Bronchial epithelial cell (primary cell): ENCODE measurements at regions not wholly inside any gene's neighbourhood (a gene's known extent, or its start where the extent isn't known, plus 50 kb on each side); places are given as distances from the start of the nearest gene placed in this dataset.
"Not testable (repeated sequence)": the region's sequence is repeated elsewhere in the genome, so short reads cannot be mapped to it uniquely, and the experiment has no call there.

Experiments
- DNase-seq: peaks from one replicate; pipeline ENCODE4 v3.0.0-alpha.2; 2010; ENCODE audit warnings: low read depth
- FAIRE-seq: peaks from 2 replicates; lab custom pipeline; 2011; peaks lifted over from hg19 to GRCh38; lab: Jason Lieb, UNC
- H3K27me3 ChIP-seq: 2 replicates; pipeline ENCODE4 v1.5.1; 2011; ENCODE audit warnings: low read length; ENCODE audit not compliant: control insufficient read depth, insufficient read depth
- H3K36me3 ChIP-seq: 2 replicates; pipeline ENCODE4 v1.5.1; 2011; ENCODE audit warnings: low read length; ENCODE audit not compliant: control insufficient read depth, insufficient read depth
- H3K4me3 ChIP-seq: 2 replicates; pipeline ENCODE4 v1.5.1; 2011; ENCODE audit warnings: mild to moderate bottlenecking, low read depth, low read length, control low read depth
- CTCF ChIP-seq: IDR thresholded peaks from 2 replicates; pipeline ENCODE4 v1.5.1; 2011; ENCODE audit warnings: mild to moderate bottlenecking, moderate library complexity, low read length, control low read depth, inconsistent platforms; ENCODE audit not compliant: insufficient read depth, severe bottlenecking

- TF ChIP-seq CTCF = no peak
- DNase-seq (no peak), FAIRE-seq (no peak)
- Histone ChIP-seq H3K27me3 (no peaks in the 10 kb centered on the region), H3K4me3 (no peak overlapping the region), H3K36me3 (no peaks in the 10 kb centered on the region)
Measured at GRCh38 chr6:144410059-144410458, 124.9 kb downstream of the UTRN start.

- DNase-seq, H3K36me3 ChIP-seq, H3K27me3 ChIP-seq, H3K4me3 ChIP-seq, FAIRE-seq: not testable (repeated sequence)
Measured at GRCh38 chr6:144410574-144410973, 125.4 kb downstream of the UTRN start.

GRCh38 chr6:144411531-144412165 is 126.5 kb downstream of the UTRN start:
- FAIRE-seq (no peak), DNase-seq (peak; percentile 64)
- Histone ChIP-seq H3K27me3 (no peaks in the 10 kb centered on the region), H3K4me3 (no peak overlapping the region), H3K36me3 (no peaks in the 10 kb centered on the region)
- TF ChIP-seq CTCF = no peak

- no peak for TF ChIP-seq CTCF
- peak; percentile 58 for DNase-seq
Measured at GRCh38 chr6:144413418-144413817, 128.3 kb downstream of the UTRN start.

GRCh38 chr6:144415014-144415413 is 129.9 kb downstream of the UTRN start:
- Histone ChIP-seq H3K27me3 (no peaks in the 10 kb centered on the region), H3K4me3 (no peak overlapping the region), H3K36me3 (no peaks in the 10 kb centered on the region)
- no peak for FAIRE-seq
- TF ChIP-seq CTCF = no peak
- DNase-seq = peak; percentile 95

More at GRCh38 chr6:144413418-144413817, 128.3 kb downstream of the UTRN start:
- Histone ChIP-seq H3K27me3 (no peaks in the 10 kb centered on the region), H3K4me3 (no peak overlapping the region), H3K36me3 (no peaks in the 10 kb centered on the region)
- FAIRE-seq = no peak

GRCh38 chr6:144415835-144416237 is 130.7 kb downstream of the UTRN start:
- no peaks in the 10 kb centered on the region for H3K27me3 ChIP-seq
- no peak overlapping the region for H3K4me3 ChIP-seq
- no peak for TF ChIP-seq CTCF
- peak; percentile 97 for DNase-seq
- no peaks in the 10 kb centered on the region for H3K36me3 ChIP-seq
- no peak for FAIRE-seq
